ENCODE measurements at regions not wholly inside any gene's neighbourhood (a gene's known extent, or its start where the extent isn't known, plus 50 kb on each side); places are given as distances from the start of the nearest gene placed in this dataset.
"Not testable (repeated sequence)": the region's sequence is repeated elsewhere in the genome, so short reads cannot be mapped to it uniquely, and the experiment has no call there.

- peaks cover 8 to 11% of the 10 kb centered on the region in 2 donors for H3K9me3 ChIP-seq
- H3K4me1 ChIP-seq; H3K27ac ChIP-seq; H3K27me3 ChIP-seq; DNase-seq (ENCODE audit: low spot score in 2 of 2); intact Hi-C loops (cut with DNase I; ENCODE audit: low total_unique reads); H3K36me3 ChIP-seq; H3K4me3 ChIP-seq: not testable (repeated sequence)
These were observed 53.1 kb upstream of the TMEM252 start for GRCh38 chr9:68593760-68594159.

GRCh38 chr9:68595868-68596267 is 55.2 kb upstream of the TMEM252 start:
- Histone ChIP-seq H3K4me3 (no peak overlapping the region), H3K9me3 (peaks cover 6 to 8% of the 10 kb centered on the region in 2 donors), H3K36me3 (no peaks in the 10 kb centered on the region), H3K27ac (no peak overlapping the region), H3K27me3 (no peaks in the 10 kb centered on the region), H3K4me1 (no peaks in the 10 kb centered on the region)
- intact Hi-C loops (cut with DNase I; ENCODE audit: low total_unique reads) = no loop called here
- TF ChIP-seq POLR2AphosphoS5 (IDR thresholded peaks at IDR 0.05) (no peak), POLR2A (IDR thresholded peaks at IDR 0.05) (no peak)
- TF ChIP-seq, protein P1, sequence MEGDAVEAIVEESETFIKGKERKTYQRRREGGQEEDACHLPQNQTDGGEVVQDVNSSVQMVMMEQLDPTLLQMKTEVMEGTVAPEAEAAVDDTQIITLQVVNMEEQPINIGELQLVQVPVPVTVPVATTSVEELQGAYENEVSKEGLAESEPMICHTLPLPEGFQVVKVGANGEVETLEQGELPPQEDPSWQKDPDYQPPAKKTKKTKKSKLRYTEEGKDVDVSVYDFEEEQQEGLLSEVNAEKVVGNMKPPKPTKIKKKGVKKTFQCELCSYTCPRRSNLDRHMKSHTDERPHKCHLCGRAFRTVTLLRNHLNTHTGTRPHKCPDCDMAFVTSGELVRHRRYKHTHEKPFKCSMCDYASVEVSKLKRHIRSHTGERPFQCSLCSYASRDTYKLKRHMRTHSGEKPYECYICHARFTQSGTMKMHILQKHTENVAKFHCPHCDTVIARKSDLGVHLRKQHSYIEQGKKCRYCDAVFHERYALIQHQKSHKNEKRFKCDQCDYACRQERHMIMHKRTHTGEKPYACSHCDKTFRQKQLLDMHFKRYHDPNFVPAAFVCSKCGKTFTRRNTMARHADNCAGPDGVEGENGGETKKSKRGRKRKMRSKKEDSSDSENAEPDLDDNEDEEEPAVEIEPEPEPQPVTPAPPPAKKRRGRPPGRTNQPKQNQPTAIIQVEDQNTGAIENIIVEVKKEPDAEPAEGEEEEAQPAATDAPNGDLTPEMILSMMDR (IDR thresholded peaks at IDR 0.05) = no peak
- no peak for DNase-seq (ENCODE audit: low spot score in 2 of 2)

DNA sequence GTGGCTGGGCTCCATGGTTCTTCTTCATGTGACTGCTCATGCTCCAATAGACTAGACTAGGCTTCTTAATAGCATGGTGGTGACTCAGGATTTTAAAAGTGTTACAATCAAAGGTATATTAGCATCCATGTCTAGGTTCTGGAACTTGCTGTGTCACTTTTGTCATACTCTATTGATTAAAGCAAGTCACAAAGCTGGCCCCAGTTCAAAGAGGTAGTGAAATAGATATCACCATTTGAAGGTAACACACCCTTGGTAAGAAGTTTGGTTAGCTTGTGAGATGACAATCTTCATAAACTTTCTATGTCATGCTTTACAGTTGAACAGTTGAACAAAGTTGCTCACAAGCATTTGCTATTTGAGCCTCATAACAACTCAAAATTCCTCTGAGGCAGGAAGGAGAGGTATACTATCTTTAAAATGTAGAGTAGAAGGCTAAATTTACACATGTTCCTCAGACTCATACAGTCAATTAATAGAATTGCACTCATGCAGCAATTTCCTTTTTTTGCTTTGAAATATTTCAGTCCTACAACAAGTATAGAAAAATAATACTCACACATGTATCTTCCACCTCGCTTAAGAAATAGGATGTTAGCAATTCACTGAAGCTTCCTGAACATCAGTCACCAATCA is 56.8 kb upstream of the TMEM252 start:
- Histone ChIP-seq H3K36me3 (no peaks in the 10 kb centered on the region), H3K27ac (no peak overlapping the region), H3K9me3 (peaks cover 6 to 8% of the 10 kb centered on the region in 2 donors), H3K27me3 (no peaks in the 10 kb centered on the region), H3K4me3 (no peak overlapping the region), H3K4me1 (no peaks in the 10 kb centered on the region)
- no peak for TF ChIP-seq POLR2A (IDR thresholded peaks at IDR 0.05)
- intact Hi-C loops (cut with DNase I; ENCODE audit: low total_unique reads) = no loop called here
- DNase-seq (ENCODE audit: low spot score in 2 of 2) = no peak

DNA sequence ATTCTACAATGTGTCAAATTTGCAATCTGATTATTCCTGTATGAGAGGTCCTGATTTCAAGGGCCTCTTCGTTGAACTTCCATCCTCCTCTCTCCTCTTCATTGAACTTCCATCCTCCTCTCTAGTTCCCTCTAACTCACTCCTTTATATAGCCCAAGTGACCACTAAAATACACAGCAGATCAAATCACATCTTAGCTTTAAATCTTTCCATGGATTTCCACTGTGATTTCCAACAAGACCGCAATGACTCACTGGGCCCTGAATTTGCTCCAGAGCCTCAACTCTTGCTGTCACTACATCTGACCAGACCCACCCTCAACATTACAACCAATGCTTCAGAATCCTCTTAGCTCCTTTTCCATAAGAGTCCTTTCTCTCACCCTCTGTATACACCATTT is 59.1 kb upstream of the TMEM252 start:
- no peaks in the 10 kb centered on the region for H3K4me1 ChIP-seq
- H3K27ac ChIP-seq = no peak overlapping the region
- H3K9me3 ChIP-seq = no peaks in the 10 kb centered on the region
- no peak overlapping the region for H3K4me3 ChIP-seq
- TF ChIP-seq POLR2A (IDR thresholded peaks at IDR 0.05) = no peak
- TF ChIP-seq POLR2AphosphoS5 (IDR thresholded peaks at IDR 0.05) = no peak
- TF ChIP-seq, protein P1 (IDR thresholded peaks at IDR 0.05) = no peak
- H3K27me3 ChIP-seq = no peaks in the 10 kb centered on the region
- intact Hi-C loops (cut with DNase I; ENCODE audit: low total_unique reads) = no loop called here
- no peaks in the 10 kb centered on the region for H3K36me3 ChIP-seq
- no peak for DNase-seq (ENCODE audit: low spot score in 2 of 2)

- H3K27me3 ChIP-seq = no peaks in the 10 kb centered on the region
- H3K27ac ChIP-seq = no peak overlapping the region
- no peak overlapping the region for H3K4me3 ChIP-seq
- H3K36me3 ChIP-seq = no peaks in the 10 kb centered on the region
- no peaks in the 10 kb centered on the region for H3K9me3 ChIP-seq
- H3K4me1 ChIP-seq = no peaks in the 10 kb centered on the region
- TF ChIP-seq, protein P1 (IDR thresholded peaks at IDR 0.05) = no peak
- TF ChIP-seq POLR2A (IDR thresholded peaks at IDR 0.05) (no peak), POLR2AphosphoS5 (IDR thresholded peaks at IDR 0.05) (no peak)
- intact Hi-C loops (cut with DNase I; ENCODE audit: low total_unique reads) = no loop called here
- DNase-seq (ENCODE audit: low spot score in 2 of 2) = no peak
These were observed 60.4 kb upstream of the TMEM252 start for GRCh38 chr9:68601081-68601480.

- no peaks in the 10 kb centered on the region for H3K9me3 ChIP-seq
- intact Hi-C loops (cut with DNase I; ENCODE audit: low total_unique reads) = no loop called here
- no peak for DNase-seq (ENCODE audit: low spot score in 2 of 2)
- no peak overlapping the region for H3K27ac ChIP-seq
- no peaks in the 10 kb centered on the region for H3K4me1 ChIP-seq
- no peak overlapping the region for H3K4me3 ChIP-seq
- no peaks in the 10 kb centered on the region for H3K27me3 ChIP-seq
- no peaks in the 10 kb centered on the region for H3K36me3 ChIP-seq
- TF ChIP-seq POLR2AphosphoS5 (IDR thresholded peaks at IDR 0.05) (no peak), POLR2A (IDR thresholded peaks at IDR 0.05) (no peak)
- TF ChIP-seq, protein P1 (IDR thresholded peaks at IDR 0.05) = no peak
These were observed 62.7 kb upstream of the TMEM252 start for GRCh38 chr9:68603371-68603770.
